T-helper 1 cell treated with Interleukin-12 subunit alpha and Interleukin-12 subunit beta and Interleukin-4 antibody, amounts not matched to agents 30 μg/mL and 1 μg/mL, for 36 hours (primary cell): ENCODE measurements at regions not wholly inside any gene's neighbourhood (a gene's known extent, or its start where the extent isn't known, plus 50 kb on each side); places are given as distances from the start of the nearest gene placed in this dataset.

ENCODE experiments used
- H3K27ac Mint-ChIP-seq: one replicate; pipeline ENCODE4 v1.8.0; 2021; ENCODE audit warnings: mild to moderate bottlenecking, mixed read lengths
- H3K27me3 Mint-ChIP-seq: one replicate; pipeline ENCODE4 v1.8.0; 2021; ENCODE audit warnings: low read depth, mixed read lengths
- H3K36me3 Mint-ChIP-seq: one replicate; pipeline ENCODE4 v1.8.0; 2021; ENCODE audit warnings: low read depth, mixed read lengths
- H3K4me1 Mint-ChIP-seq: one replicate; pipeline ENCODE4 v1.8.0; 2021; ENCODE audit warnings: low read depth, mixed read lengths
- H3K4me3 Mint-ChIP-seq: one replicate; pipeline ENCODE4 v1.8.0; 2021; ENCODE audit warnings: mild to moderate bottlenecking, moderate library complexity, mixed read lengths
- H3K9me3 Mint-ChIP-seq: one replicate; pipeline ENCODE4 v1.8.0; 2021; ENCODE audit warnings: mixed read lengths

DNA sequence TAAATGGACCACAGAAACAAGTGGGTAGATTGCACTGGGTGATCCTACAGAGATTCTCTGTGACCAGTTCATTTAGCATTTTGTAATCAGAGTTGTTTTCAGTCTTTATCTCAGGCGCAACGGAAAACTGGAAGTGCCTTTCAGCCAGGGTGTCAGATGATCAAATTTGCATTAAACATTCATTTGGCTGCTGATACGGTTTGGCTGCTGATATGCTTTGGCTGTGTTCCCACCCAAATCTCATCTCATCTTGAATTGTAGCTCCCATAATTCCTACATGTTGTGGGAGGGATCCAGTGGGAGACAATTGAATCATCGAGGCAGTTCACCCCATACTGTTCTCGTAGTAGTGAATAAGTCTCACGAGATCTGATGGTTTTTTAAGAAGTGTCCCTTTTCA lies 1396.1 kb upstream of the TMEFF2 start:
- Mint-ChIP-seq H3K4me3 (no peak overlapping the region), H3K4me1 (no peaks in the 10 kb centered on the region), H3K9me3 (no peaks in the 10 kb centered on the region), H3K27me3 (no peaks in the 10 kb centered on the region), H3K36me3 (no peaks in the 10 kb centered on the region), H3K27ac (no peak overlapping the region)

DNA sequence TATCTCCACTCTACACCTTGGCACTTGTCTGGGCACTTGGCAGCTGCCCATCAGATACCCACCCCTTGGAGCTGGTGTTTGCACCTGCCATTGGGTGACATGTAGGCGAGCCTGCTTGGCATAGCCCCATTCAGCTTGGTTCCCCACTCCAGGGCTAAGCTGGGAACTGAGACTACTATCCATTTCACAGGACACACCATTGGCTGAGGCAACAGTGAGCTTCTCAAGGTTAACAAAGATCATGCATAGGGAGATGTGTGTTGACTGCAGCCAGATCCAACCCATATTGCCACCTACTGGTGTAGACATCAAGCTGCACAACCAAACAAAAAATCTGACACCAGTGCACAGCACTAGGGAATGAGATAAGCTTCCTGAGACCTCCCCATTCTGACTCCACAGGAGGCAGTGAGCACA lies 1389.8 kb upstream of the TMEFF2 start:
- Mint-ChIP-seq H3K9me3 (no peaks in the 10 kb centered on the region), H3K4me1 (no peaks in the 10 kb centered on the region), H3K27me3 (no peaks in the 10 kb centered on the region), H3K4me3 (no peak overlapping the region), H3K27ac (no peak overlapping the region), H3K36me3 (no peaks in the 10 kb centered on the region)

DNA sequence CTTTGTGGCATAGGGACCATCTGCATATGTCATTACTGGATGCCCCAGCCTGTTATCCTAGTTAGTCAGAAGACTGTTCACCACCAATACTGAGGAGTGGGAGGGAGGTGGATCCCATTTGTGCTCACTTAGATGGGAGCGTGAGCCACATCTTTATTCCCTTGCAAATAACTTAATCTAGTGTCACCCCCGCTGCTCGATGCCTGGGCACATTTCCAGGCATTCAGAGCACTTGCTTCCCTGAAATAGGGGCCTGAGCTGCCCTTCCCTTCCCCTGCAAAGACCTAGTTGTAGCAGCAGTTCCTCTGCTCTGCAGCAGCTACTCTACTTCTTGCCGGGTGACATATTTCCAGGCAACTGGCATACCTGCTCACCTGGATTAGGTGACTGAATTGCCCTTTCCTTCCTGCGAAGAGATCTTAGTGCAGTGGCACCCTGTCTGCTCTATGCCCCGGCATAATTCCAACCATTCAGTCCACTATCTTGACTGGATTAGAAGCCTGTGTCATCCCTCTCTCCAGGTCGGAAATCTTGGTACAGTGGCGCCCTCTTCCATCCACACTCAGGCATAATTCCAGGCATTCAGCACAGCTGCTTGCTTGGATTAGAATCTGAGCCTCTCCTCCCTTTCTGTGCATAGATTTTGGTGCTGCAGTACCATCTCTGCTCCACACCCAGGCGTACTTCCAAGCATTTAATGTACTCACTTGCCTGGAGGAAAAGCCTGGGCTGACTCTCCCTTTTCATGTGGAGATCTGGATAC lies 1389.1 kb upstream of the TMEFF2 start:
- H3K27ac Mint-ChIP-seq = no peak overlapping the region

DNA sequence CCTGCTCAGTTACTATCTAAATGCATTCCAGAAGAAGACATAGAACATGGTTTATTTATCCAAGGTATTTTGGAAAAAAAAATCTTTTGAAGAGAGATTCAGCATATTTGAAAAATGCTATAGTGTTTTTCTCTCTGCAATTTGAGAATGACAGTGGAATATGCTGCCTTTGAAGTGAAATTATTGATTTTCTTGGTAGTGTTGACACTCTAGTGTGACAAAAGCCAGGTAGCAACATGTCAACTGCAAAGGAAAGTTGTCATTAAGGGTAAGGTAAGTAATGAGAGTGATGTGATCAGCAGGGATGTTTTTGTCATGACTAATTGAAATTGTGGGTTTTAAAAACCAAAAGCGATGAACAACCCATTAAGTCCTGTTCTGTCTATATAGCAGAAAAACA lies 1387.1 kb upstream of the TMEFF2 start:
- Mint-ChIP-seq H3K9me3 (no peaks in the 10 kb centered on the region), H3K4me1 (no peaks in the 10 kb centered on the region), H3K27me3 (no peaks in the 10 kb centered on the region), H3K27ac (no peak overlapping the region), H3K4me3 (no peak overlapping the region), H3K36me3 (no peaks in the 10 kb centered on the region)

More for the DNA sequence above, 1389.1 kb upstream of the TMEFF2 start:
- Mint-ChIP-seq H3K27me3 (no peaks in the 10 kb centered on the region), H3K4me1 (no peaks in the 10 kb centered on the region), H3K9me3 (no peaks in the 10 kb centered on the region), H3K4me3 (no peak overlapping the region), H3K36me3 (no peaks in the 10 kb centered on the region)

DNA sequence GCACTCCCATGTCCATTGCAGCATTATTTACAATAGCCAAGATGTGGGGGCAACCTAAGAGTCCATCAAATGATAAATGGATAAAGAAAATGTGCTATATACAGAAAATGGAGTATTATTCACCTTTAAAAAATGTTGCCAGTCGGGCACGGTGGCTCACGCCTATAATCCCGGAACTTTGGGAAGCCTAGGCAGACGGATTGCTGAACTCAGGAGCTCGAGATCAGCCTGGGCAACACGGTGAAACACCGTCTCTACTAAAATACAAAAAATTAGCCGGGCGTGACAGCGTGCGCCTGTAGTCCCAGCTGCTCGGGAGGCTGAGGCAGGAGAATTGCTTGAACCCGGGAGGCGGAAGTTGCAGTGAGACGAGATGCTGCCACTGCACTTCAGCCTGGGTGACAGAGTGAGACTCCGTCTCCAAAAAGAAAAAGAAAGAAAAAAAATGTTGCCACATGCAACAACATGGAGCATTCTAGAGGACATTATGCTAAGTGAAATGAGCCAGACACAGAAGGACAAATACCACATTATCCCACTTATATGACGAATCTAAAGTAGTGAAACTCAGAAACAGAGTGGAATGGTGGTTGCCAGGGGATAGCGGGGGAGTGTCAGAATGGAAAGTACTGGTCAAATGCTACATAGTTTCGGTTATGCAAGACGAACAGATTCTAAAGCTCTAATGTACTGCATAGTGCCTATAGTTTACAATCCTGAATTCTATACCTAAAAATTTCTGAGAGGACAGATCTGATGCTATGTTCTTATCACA lies 1385.6 kb upstream of the TMEFF2 start:
- Mint-ChIP-seq H3K4me1 (no peaks in the 10 kb centered on the region), H3K4me3 (no peak overlapping the region), H3K27me3 (no peaks in the 10 kb centered on the region), H3K9me3 (no peaks in the 10 kb centered on the region), H3K36me3 (no peaks in the 10 kb centered on the region), H3K27ac (no peak overlapping the region)

DNA sequence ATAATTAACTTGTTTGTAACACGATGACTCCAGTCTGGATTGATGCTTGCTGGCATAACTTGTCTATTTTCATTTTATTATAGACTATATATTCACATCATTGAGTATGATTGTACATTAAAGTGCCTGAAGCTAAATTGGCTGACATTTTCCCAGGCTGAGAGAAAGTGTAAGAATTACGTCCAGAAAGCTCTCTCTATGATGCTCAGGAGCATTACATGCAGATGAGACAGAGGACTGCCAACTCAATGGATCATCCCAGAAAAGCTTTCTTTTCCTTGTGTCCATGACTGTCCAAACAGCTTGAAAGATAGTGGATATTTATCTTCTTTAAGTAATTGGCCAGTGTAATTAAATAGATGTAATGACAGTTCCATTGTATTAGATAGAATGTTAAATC lies 1372.2 kb upstream of the TMEFF2 start:
- Mint-ChIP-seq H3K27ac (no peak overlapping the region), H3K4me1 (no peaks in the 10 kb centered on the region), H3K36me3 (no peaks in the 10 kb centered on the region), H3K9me3 (no peaks in the 10 kb centered on the region), H3K4me3 (no peak overlapping the region), H3K27me3 (no peaks in the 10 kb centered on the region)

DNA sequence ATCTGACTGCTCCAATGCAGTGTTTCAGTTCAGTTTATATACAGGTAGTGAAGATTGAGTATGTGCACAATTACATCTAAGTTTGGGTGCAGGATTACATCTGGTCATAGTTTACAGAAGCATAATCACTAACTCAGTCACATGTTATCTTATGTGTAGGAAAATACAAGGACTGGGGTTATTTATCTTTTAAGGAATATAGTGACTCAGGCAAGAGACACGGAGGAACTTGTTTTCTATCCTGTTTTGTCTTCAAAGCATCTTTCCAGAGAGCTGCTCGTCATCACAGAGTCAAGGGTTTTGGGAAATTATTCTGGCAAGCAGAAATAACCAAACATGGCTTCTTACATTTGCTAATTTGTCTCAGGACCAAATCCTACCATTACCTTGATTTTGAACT lies 1371.5 kb upstream of the TMEFF2 start:
- no peak overlapping the region for H3K4me3 Mint-ChIP-seq
- no peaks in the 10 kb centered on the region for H3K9me3 Mint-ChIP-seq
- no peaks in the 10 kb centered on the region for H3K27me3 Mint-ChIP-seq
- no peak overlapping the region for H3K27ac Mint-ChIP-seq
- no peaks in the 10 kb centered on the region for H3K4me1 Mint-ChIP-seq
- no peaks in the 10 kb centered on the region for H3K36me3 Mint-ChIP-seq

DNA sequence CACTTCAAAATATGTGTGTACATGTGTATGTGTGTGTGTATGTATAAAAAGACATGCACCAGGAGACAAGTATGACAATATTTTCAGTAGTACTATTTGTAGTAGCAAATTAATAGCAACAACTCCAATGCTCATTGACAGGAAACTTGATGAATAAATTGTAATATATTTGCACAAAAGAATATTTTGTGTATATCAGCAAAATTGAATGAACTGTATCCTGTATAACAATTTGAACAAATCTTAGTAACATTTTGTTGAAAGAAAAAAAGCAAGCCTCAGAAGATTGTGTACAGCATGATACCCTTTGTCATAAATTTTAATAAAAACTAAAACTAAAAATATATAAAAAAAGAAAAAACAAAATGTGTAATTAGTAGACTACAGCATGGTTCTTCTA lies 1367.3 kb upstream of the TMEFF2 start:
- Mint-ChIP-seq H3K9me3 (no peaks in the 10 kb centered on the region), H3K4me3 (no peak overlapping the region), H3K27ac (no peak overlapping the region), H3K4me1 (no peaks in the 10 kb centered on the region), H3K36me3 (no peaks in the 10 kb centered on the region), H3K27me3 (no peaks in the 10 kb centered on the region)

DNA sequence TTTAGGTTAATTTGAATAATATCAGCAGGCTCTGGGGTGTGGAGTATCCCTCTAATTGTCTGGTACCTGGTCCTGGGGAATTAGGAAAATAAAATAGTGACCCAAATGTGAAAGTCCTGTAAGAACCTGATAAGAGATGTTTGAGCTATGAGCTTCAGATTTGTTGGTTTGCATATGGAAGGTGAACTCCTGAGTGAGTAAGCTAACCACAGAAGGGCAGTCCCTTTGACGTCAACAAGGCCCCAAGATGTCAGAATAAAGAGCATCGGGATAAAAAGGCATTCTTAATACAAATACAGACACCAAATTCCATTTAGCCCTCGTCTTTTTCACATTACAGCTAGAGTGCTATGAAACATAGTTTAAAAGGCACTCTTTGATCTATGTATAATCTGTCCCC lies 1366.3 kb upstream of the TMEFF2 start:
- no peaks in the 10 kb centered on the region for H3K4me1 Mint-ChIP-seq
- H3K36me3 Mint-ChIP-seq = no peaks in the 10 kb centered on the region
- no peak overlapping the region for H3K27ac Mint-ChIP-seq
- no peaks in the 10 kb centered on the region for H3K9me3 Mint-ChIP-seq
- H3K4me3 Mint-ChIP-seq = no peak overlapping the region
- H3K27me3 Mint-ChIP-seq = no peaks in the 10 kb centered on the region

DNA sequence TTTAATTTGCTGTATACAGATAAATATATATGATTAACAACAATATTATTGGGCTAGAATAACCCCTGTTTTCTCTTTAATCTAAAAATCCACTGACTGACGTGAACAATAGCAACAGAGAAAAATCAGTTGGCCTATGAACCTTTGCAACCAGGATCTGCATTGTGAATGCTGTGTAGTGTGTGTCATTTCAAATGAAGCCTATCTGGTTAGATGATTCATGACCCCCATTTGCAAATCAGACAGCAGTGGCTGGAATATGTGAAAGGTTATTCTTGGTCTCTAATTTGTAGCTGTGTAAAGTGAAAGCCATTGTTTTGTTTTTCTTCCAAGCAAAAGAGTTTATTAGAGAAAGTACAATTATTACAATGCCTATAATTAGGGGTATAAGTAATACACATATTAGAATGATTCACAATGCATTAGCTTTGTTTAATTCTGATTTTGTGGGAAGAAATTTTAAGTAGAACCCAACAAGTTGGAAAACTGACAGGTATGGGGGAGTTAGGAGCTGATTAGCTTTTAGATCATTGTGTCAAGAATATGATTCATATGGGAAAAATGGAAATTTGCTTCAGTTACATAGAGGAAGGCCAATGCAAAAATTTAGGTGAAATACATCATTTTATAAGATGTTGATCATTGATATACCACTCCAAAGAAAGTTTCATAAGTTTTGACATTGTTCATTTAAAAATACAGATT lies 1362.2 kb upstream of the TMEFF2 start:
- Mint-ChIP-seq H3K9me3 (no peaks in the 10 kb centered on the region), H3K4me1 (no peaks in the 10 kb centered on the region), H3K4me3 (no peak overlapping the region), H3K27ac (no peak overlapping the region), H3K36me3 (no peaks in the 10 kb centered on the region), H3K27me3 (no peaks in the 10 kb centered on the region)

DNA sequence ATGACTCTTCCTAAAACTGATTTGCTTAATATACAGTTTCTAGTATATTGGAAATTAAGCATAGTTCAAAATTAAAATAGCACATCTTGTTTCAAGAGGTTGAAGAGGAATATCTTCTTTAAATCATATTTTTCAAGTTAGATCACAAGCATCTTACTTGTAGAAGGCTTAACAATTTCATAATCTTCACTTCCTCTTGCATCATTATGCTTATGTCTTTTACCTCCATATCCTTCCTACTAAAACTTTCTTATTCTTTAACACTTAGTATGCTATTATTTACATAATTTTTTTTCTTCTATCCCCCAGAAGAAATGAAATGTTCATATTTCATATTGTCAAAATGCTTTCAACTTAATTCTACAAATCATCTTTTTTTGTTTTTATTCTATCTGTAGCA lies 1354.9 kb upstream of the TMEFF2 start:
- Mint-ChIP-seq H3K9me3 (no peaks in the 10 kb centered on the region), H3K27ac (no peak overlapping the region), H3K27me3 (no peaks in the 10 kb centered on the region), H3K4me1 (no peaks in the 10 kb centered on the region), H3K4me3 (no peak overlapping the region), H3K36me3 (no peaks in the 10 kb centered on the region)

DNA sequence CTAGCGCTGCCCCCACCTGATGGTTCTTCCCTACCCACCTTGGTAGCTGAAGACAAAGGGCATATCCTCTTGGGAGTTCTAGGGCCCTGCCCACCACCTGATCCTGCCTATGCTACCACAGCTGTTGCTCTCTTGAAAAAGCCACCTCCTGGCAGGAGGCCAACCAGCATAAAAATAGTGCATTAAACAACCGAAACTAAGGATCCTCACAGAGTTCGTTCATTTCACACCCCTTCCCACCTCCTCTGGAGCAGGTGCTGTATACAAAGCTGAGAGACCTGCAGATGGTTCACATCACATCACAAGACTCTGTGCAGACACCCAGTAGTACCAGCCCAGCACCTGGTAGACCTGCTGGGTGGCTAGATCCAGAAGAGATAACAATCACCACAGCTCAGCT lies 1348.0 kb upstream of the TMEFF2 start:
- Mint-ChIP-seq H3K4me1 (no peaks in the 10 kb centered on the region), H3K27me3 (no peaks in the 10 kb centered on the region), H3K4me3 (no peak overlapping the region), H3K9me3 (no peaks in the 10 kb centered on the region), H3K36me3 (no peaks in the 10 kb centered on the region), H3K27ac (no peak overlapping the region)

DNA sequence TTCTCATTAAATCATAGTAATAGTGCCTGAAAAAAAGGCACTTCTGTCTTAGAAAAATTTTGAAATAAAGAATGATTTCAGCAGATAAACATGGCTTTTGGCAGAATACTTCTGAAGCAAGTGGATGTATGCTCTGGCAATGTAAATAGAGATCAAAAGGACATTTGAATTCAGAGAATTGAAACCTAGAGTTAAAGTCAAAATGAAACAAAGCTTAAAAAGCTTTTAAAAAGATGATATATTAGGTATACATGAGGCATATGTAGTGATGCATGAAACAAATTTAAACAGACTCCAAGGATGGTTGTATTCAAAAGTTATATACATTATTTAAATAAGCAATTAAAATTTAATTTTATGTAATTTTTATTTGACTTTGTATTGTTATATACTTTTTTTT lies 1344.5 kb upstream of the TMEFF2 start:
- no peaks in the 10 kb centered on the region for H3K36me3 Mint-ChIP-seq
- H3K27ac Mint-ChIP-seq = no peak overlapping the region
- H3K27me3 Mint-ChIP-seq = no peaks in the 10 kb centered on the region
- H3K4me1 Mint-ChIP-seq = no peaks in the 10 kb centered on the region
- no peak overlapping the region for H3K4me3 Mint-ChIP-seq
- H3K9me3 Mint-ChIP-seq = no peaks in the 10 kb centered on the region

DNA sequence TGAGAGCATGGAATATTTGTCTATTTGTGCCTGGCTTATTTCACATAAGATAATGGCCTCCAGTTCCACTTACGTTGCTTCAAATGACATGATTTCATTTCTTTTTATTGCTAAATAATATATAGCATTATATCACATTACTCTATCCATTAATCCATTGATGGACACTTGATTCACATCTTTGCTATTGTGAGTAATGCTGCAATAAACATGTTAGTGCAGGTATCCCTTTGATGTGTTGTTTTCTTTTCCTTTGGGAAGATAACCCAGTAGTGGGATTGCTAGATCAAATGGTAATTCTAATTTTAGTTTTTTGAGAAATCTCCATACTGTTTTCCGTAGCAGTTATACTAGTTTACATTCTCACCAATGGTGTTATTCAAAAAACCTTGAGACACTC lies 1343.3 kb upstream of the TMEFF2 start:
- Mint-ChIP-seq H3K36me3 (no peaks in the 10 kb centered on the region), H3K4me1 (no peaks in the 10 kb centered on the region), H3K27me3 (no peaks in the 10 kb centered on the region), H3K27ac (no peak overlapping the region), H3K4me3 (no peak overlapping the region), H3K9me3 (no peaks in the 10 kb centered on the region)

DNA sequence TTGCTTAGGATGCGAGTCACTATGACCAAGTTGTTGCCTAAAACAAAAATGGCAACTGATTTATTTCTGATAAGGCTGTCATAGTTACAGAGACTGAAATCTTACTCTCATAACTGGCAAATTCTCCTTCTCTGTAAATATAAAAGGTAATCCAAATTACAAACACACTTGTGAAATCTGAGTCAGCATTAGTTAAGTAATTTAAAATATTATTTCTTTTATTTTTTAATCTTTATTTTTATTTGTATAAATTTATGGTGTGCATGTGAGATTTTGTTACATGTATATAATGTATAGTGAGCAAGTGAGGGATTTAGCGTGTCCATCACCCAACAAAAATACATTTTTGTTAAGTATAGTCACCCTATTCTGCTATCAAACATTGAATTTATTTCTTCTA lies 1342.8 kb upstream of the TMEFF2 start:
- Mint-ChIP-seq H3K36me3 (no peaks in the 10 kb centered on the region), H3K4me3 (no peak overlapping the region), H3K9me3 (no peaks in the 10 kb centered on the region), H3K27ac (no peak overlapping the region), H3K27me3 (no peaks in the 10 kb centered on the region), H3K4me1 (no peaks in the 10 kb centered on the region)
